GM12878 (cell line): ENCODE measurements at regions not wholly inside any gene's neighbourhood (a gene's known extent, or its start where the extent isn't known, plus 50 kb on each side); places are given as distances from the start of the nearest gene placed in this dataset.

Experiments used
- ATAC-seq: fragments of 200-7000 bp; cut with Tn5 transposase; 3 replicates; pipeline ENCODE4 v1.9.1; 2020; ENCODE audit warnings: mild to moderate bottlenecking, moderate library complexity
- BruUV-seq: library from RNA; stranded (reverse); fragments of 400-500 nt; replicated peaks from 2 replicates; lab custom pipeline; 2021; lab: Mats Ljungman, UMichigan
- CTCF ChIA-PET: fragments of 300-600 bp; sonication (Branson Sonifier 250); formaldehyde crosslinking; extraction: SDS; loops from one replicate; lab custom pipeline; 2021; ENCODE audit warnings: inconsistent platforms; lab: Yijun Ruan, JAX
- POLR2A ChIA-PET: fragments of 350-600 bp; formaldehyde crosslinking; extraction: SDS; loops from one replicate; lab custom pipeline; 2021; ENCODE audit warnings: inconsistent platforms; lab: Charles Lee
- RAD21 ChIA-PET: fragments of 300-600 bp; sonication (Branson Sonifier 250); formaldehyde crosslinking; loops from one replicate; lab custom pipeline; 2023; ENCODE audit warnings: antibody characterized with exemption; ENCODE audit not compliant: unreplicated experiment; lab: Charles Lee
- SMC1A ChIA-PET: fragments of 300-600 bp; sonication (Branson Sonifier 250); formaldehyde crosslinking; loops from one replicate; lab custom pipeline; 2023; ENCODE audit not compliant: unreplicated experiment, uncharacterized antibody; lab: Charles Lee
- DNase-seq: peaks from one replicate; pipeline ENCODE4 v3.0.0-alpha.2; 2011; ENCODE audit warnings: low read depth, low spot score
- FAIRE-seq: peaks from 3 replicates; lab custom pipeline; 2011; peaks lifted over from hg19 to GRCh38; lab: Jason Lieb, UNC
- H2AFZ ChIP-seq: 2 replicates; pipeline ENCODE4 v1.6.0; 2011; ENCODE audit warnings: low read depth, low read length, control low read depth; ENCODE audit not compliant: control insufficient read depth
- H3K27ac ChIP-seq: 2 replicates; pipeline ENCODE4 v1.5.1; 2011; ENCODE audit warnings: control low read depth; ENCODE audit not compliant: control insufficient read depth, insufficient read depth
- H3K27me3 ChIP-seq, 2 experiments: replicated peaks in 1 of 2; 2 replicates each; pipeline versions ENCODE4 v1.6.0 to v1.6.1; 2011; ENCODE audit warnings: low read length in 1 of 2; ENCODE audit not compliant: control insufficient read depth in 2 of 2, insufficient read depth in 2 of 2
- H3K36me3 ChIP-seq, 2 experiments: 2 replicates each; pipeline ENCODE4 v1.5.1; 2011; ENCODE audit warnings: low read length in 1 of 2; ENCODE audit not compliant: control insufficient read depth in 2 of 2, insufficient read depth in 2 of 2
- H3K4me1 ChIP-seq: 2 replicates; pipeline ENCODE4 v1.6.1; 2011; ENCODE audit warnings: mild to moderate bottlenecking, low read length, moderate library complexity, mixed read lengths; ENCODE audit not compliant: control insufficient read depth, insufficient read depth
- H3K4me2 ChIP-seq: 2 replicates; pipeline ENCODE4 v1.6.0; 2011; ENCODE audit warnings: control low read depth; ENCODE audit not compliant: control insufficient read depth, insufficient read depth
- H3K4me3 ChIP-seq: fragments of 200-600 bp; sonication (generic); 2 replicates; pipeline ENCODE4 v1.5.1; 2016
- H3K79me2 ChIP-seq: 2 replicates; pipeline ENCODE4 v1.6.0; 2011; ENCODE audit warnings: low read length; ENCODE audit not compliant: control insufficient read depth, insufficient read depth
- H3K9ac ChIP-seq: 2 replicates; pipeline ENCODE4 v1.8.0; 2011; ENCODE audit warnings: low read length, control low read depth, mixed read lengths; ENCODE audit not compliant: control insufficient read depth, insufficient read depth
- H3K9me3 ChIP-seq: replicated peaks from 3 replicates; pipeline ENCODE4 v1.5.1; 2011; ENCODE audit warnings: mild to moderate bottlenecking, low read length; ENCODE audit not compliant: control insufficient read depth, insufficient read depth
- H4K20me1 ChIP-seq: 2 replicates; pipeline ENCODE4 v1.6.0; 2011; ENCODE audit not compliant: control insufficient read depth, insufficient read depth
- BCL11A ChIP-seq: IDR thresholded peaks from 2 replicates; pipeline ENCODE4 v1.6.1; 2011; ENCODE audit warnings: low read depth, low read length
- BMI1 ChIP-seq: fragments of 450-650 bp; IDR thresholded peaks from 2 replicates; pipeline ENCODE4 v1.6.1; 2016; ENCODE audit warnings: mild to moderate bottlenecking, moderate library complexity, borderline replicate concordance
- BRCA1 ChIP-seq: IDR thresholded peaks from 2 replicates; pipeline ENCODE4 v1.6.1; 2011; ENCODE audit warnings: low read depth, low read length, improper control_type of control experiment
- CEBPB ChIP-seq, 2 experiments: fragments of 150-350 bp in 1 of 2; IDR thresholded peaks; 2 replicates each; pipeline ENCODE4 v1.6.1; 2012 to 2014; ENCODE audit warnings: low read depth in 2 of 2, low read length in 2 of 2, borderline replicate concordance in 1 of 2, inconsistent platforms in 1 of 2
- CREM ChIP-seq: IDR thresholded peaks from 2 replicates; pipeline ENCODE4 v1.6.1; 2014; ENCODE audit warnings: antibody characterized with exemption, low read depth
- GABPA ChIP-seq: IDR thresholded peaks from 2 replicates; pipeline ENCODE4 v1.6.1; 2014; ENCODE audit warnings: antibody characterized with exemption, low read depth, mild to moderate bottlenecking, inconsistent platforms
- IRF4 ChIP-seq: IDR thresholded peaks from 2 replicates; pipeline ENCODE4 v1.6.1; 2011; ENCODE audit warnings: low read depth, low read length
- KLF5 ChIP-seq: fragments of 450-650 bp; IDR thresholded peaks from 2 replicates; pipeline ENCODE4 v1.6.1; 2014; ENCODE audit warnings: mild to moderate bottlenecking; ENCODE audit not compliant: partially characterized antibody
- PAX5 ChIP-seq: IDR thresholded peaks from 2 replicates; pipeline ENCODE4 v1.6.1; 2011; ENCODE audit warnings: low read depth, low read length, borderline replicate concordance
- SREBF2 ChIP-seq: IDR thresholded peaks from 2 replicates; pipeline ENCODE4 v1.6.1; 2012; ENCODE audit warnings: mild to moderate bottlenecking, low read length
- STAT3 ChIP-seq: IDR thresholded peaks from 2 replicates; pipeline ENCODE4 v1.6.1; 2011; ENCODE audit warnings: low read depth, low read length, improper control_type of control experiment
- YBX1 ChIP-seq: fragments of 450-650 bp; IDR thresholded peaks from 2 replicates; pipeline ENCODE4 v1.6.1; 2016; ENCODE audit warnings: antibody characterized with exemption
- YY1 ChIP-seq: IDR thresholded peaks from 2 replicates; pipeline ENCODE4 v1.6.1; 2011; ENCODE audit warnings: low read depth, mild to moderate bottlenecking, low read length
- ZNF622 ChIP-seq: fragments of 450-650 bp; IDR thresholded peaks from 2 replicates; pipeline ENCODE4 v1.6.1; 2017; ENCODE audit warnings: mild to moderate bottlenecking, inconsistent platforms
- WGBS: methylation state at CpG from one replicate; pipeline ENCODE4 v1.1.6; 2016; ENCODE audit warnings: low lambda C conversion rate; ENCODE audit not compliant: insufficient replicate concordance, insufficient coverage; ENCODE audit errors: missing lambda C conversion rate; 5-methylcytosine and 5-hydroxymethylcytosine counted together
- in situ Hi-C: fragments of 300-500 bp; cut with MboI; formaldehyde crosslinking; loops from 9 replicates; pipeline ENCODE4 v1.14.3; 2018; ENCODE audit warnings: mixed read lengths
- intact Hi-C: fragments of 100-400 bp; cut with micrococcal nuclease; formaldehyde crosslinking; loops from one replicate; pipeline ENCODE4 v1.14.2; 2022; ENCODE audit not compliant: unreplicated experiment
- TF ChIP-seq, protein P1 (sequence below): IDR thresholded peaks from 2 replicates; pipeline ENCODE4 v1.6.1; 2011; ENCODE audit warnings: borderline replicate concordance, low read depth, mild to moderate bottlenecking, moderate library complexity, mixed read lengths, low read length; ENCODE audit not compliant: insufficient read depth; ENCODE audit errors: extremely low read length
- TF ChIP-seq, protein P2 (sequence below): fragments of 450-650 bp; IDR thresholded peaks from 2 replicates; pipeline ENCODE4 v1.6.1; 2017; ENCODE audit warnings: mild to moderate bottlenecking
- TF ChIP-seq, protein P3 (sequence below): fragments of 150-350 bp; IDR thresholded peaks from 2 replicates; pipeline ENCODE4 v1.6.1; 2014; ENCODE audit warnings: mild to moderate bottlenecking, low read depth, low read length

DNA sequence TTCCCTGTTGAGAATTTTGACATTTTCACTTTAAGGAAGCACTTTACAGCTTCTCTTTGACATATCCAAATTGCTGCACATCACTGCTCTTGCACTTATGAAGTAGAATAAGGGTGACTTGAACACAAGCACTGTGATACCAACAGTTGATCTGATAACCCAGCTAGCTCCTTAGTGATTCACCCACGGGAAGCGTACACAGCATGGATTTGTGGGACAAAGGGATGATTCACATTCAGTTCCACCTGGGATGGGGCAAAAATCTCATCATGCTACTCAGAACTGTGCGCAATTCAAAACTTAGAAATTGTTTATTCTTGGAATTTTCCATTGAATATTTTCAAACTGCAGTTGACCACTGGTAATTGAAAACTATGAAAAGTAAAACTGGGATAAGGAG is 1565.5 kb upstream of the CDH9 start:
- DNase-seq (no peak), FAIRE-seq (no peak), ATAC-seq (no peak)
- Histone ChIP-seq H3K9ac (no peak overlapping the region), H3K36me3 (no peaks in the 10 kb centered on the region), H4K20me1 (no peaks in the 10 kb centered on the region), H3K79me2 (no peaks in the 10 kb centered on the region), H3K4me2 (no peak overlapping the region), H3K27me3 (no peaks in the 10 kb centered on the region), H3K9me3 (no peaks in the 10 kb centered on the region), H3K27ac (no peak overlapping the region), H3K4me3 (no peak overlapping the region), H2AFZ (no peak overlapping the region), H3K4me1 (no peaks in the 10 kb centered on the region)
- SMC1A ChIA-PET: no interaction called here
- CTCF ChIA-PET: interaction anchor here (0.7 kb wide), 1 partner anchor 64 kb away, joined by 3 read pairs; no protein-coding TSS in a partner anchor
- in situ Hi-C loops (no loop called here), intact Hi-C loops (no loop called here)
- POLR2A ChIA-PET: no interaction called here
- TF ChIP-seq CREM (no peak), KLF5 (no peak), GABPA (no peak), STAT3 (no peak), SREBF2 (no peak), IRF4 (no peak)
- RAD21 ChIA-PET: no interaction called here
- no TSS peak for BruUV-seq
- 18% methylated on average over 3 of the region's 3 CpGs for WGBS

DNA sequence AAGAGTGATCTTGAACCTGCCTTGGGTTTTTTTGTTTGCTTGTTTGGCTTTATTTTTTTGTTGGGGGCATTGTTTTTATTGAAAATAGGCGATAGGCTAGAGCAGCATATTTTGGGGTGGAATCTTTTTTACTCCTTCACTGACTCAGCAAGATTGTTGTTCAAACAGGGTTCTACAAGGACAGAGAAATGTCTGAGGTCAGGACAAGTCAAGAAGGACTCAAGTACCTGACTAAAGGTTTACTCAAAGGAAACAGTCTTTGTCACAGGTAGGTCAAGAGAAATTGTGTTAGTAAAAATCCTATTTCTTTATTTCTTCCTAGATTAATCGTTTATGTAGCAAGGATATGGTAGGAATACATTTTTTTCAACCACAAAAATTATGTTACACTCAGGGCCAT is 1564.0 kb upstream of the CDH9 start:
- ChIA-PET POLR2A (no interaction called here), SMC1A (no interaction called here), CTCF (no interaction called here), RAD21 (no interaction called here)
- H3K9me3 ChIP-seq: no peaks in the 10 kb centered on the region
- in situ Hi-C loops: no loop called here
- no peaks in the 10 kb centered on the region for H3K79me2 ChIP-seq
- no peaks in the 10 kb centered on the region for H3K36me3 ChIP-seq
- intact Hi-C loops: no loop called here
- no peak overlapping the region for H3K4me3 ChIP-seq
- ATAC-seq (no peak), FAIRE-seq (no peak), DNase-seq (no peak)
- no peaks in the 10 kb centered on the region for H3K4me1 ChIP-seq
- no peaks in the 10 kb centered on the region for H4K20me1 ChIP-seq
- no peak overlapping the region for H2AFZ ChIP-seq
- no peak overlapping the region for H3K9ac ChIP-seq
- no peaks in the 10 kb centered on the region for H3K27me3 ChIP-seq
- BruUV-seq: no TSS peak
- H3K27ac ChIP-seq: no peak overlapping the region
- no peak overlapping the region for H3K4me2 ChIP-seq
- 0% methylated on average over 2 of the region's 2 CpGs for WGBS
- TF ChIP-seq YY1: no peak
- TF ChIP-seq ZNF622: no peak
- TF ChIP-seq, protein P1, sequence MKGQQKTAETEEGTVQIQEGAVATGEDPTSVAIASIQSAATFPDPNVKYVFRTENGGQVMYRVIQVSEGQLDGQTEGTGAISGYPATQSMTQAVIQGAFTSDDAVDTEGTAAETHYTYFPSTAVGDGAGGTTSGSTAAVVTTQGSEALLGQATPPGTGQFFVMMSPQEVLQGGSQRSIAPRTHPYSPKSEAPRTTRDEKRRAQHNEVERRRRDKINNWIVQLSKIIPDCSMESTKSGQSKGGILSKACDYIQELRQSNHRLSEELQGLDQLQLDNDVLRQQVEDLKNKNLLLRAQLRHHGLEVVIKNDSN: no peak
- TF ChIP-seq, protein P2, sequence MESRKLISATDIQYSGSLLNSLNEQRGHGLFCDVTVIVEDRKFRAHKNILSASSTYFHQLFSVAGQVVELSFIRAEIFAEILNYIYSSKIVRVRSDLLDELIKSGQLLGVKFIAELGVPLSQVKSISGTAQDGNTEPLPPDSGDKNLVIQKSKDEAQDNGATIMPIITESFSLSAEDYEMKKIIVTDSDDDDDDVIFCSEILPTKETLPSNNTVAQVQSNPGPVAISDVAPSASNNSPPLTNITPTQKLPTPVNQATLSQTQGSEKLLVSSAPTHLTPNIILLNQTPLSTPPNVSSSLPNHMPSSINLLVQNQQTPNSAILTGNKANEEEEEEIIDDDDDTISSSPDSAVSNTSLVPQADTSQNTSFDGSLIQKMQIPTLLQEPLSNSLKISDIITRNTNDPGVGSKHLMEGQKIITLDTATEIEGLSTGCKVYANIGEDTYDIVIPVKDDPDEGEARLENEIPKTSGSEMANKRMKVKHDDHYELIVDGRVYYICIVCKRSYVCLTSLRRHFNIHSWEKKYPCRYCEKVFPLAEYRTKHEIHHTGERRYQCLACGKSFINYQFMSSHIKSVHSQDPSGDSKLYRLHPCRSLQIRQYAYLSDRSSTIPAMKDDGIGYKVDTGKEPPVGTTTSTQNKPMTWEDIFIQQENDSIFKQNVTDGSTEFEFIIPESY: no peak
- TF ChIP-seq, protein P3, sequence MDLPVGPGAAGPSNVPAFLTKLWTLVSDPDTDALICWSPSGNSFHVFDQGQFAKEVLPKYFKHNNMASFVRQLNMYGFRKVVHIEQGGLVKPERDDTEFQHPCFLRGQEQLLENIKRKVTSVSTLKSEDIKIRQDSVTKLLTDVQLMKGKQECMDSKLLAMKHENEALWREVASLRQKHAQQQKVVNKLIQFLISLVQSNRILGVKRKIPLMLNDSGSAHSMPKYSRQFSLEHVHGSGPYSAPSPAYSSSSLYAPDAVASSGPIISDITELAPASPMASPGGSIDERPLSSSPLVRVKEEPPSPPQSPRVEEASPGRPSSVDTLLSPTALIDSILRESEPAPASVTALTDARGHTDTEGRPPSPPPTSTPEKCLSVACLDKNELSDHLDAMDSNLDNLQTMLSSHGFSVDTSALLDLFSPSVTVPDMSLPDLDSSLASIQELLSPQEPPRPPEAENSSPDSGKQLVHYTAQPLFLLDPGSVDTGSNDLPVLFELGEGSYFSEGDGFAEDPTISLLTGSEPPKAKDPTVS: no peak
- no peak for TF ChIP-seq BMI1
- no peak for TF ChIP-seq BRCA1
- no peak for TF ChIP-seq YBX1
- TF ChIP-seq CEBPB (IDR thresholded peaks at IDR 0.05; ENCODE audit: borderline replicate concordance in 1 of 2, low read depth in 2 of 2, low read length in 2 of 2): no peak
- TF ChIP-seq BCL11A: no peak
- TF ChIP-seq PAX5: no peak
